GM12865 (cell line): ENCODE measurements at regions not wholly inside any gene's neighbourhood (a gene's known extent, or its start where the extent isn't known, plus 50 kb on each side); places are given as distances from the start of the nearest gene placed in this dataset.
A peak's percentile ranks its signal among the peaks of the same experiment; 100 is the strongest.

Experiments
- DNase-seq: peaks from one replicate; pipeline ENCODE4 v3.0.0; 2010; ENCODE audit warnings: low read depth
- H3K4me3 ChIP-seq: 2 replicates; pipeline ENCODE4 v1.5.1; 2011; ENCODE audit warnings: mild to moderate bottlenecking, low read depth, low read length, control low read depth
- TF ChIP-seq, protein P1 (sequence below): IDR thresholded peaks from 2 replicates; pipeline ENCODE4 v1.5.1; 2011; ENCODE audit warnings: low read length, control low read depth, low read depth, inconsistent platforms; ENCODE audit not compliant: insufficient read depth; ENCODE audit errors: missing control alignments

DNA sequence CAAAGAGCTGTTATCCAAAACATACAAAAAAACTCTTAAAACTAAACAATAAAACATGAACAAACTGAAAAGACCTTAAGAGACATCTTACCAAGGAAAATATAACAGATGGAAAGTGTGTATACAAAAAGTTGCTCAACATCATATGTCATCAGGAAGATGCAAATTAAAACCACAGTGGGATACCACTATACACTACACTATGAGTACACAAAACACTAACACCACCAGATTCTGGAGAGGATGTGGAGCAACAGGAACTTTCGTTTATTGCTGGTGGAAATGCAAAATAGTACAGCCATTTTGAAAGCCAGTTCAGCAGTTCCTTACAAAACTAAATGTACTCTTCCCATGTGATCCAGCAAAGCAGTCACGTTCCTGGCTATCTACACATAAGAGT is 221.4 kb downstream of the CMPK2 start:
- no peak overlapping the region for H3K4me3 ChIP-seq
- TF ChIP-seq, protein P1, sequence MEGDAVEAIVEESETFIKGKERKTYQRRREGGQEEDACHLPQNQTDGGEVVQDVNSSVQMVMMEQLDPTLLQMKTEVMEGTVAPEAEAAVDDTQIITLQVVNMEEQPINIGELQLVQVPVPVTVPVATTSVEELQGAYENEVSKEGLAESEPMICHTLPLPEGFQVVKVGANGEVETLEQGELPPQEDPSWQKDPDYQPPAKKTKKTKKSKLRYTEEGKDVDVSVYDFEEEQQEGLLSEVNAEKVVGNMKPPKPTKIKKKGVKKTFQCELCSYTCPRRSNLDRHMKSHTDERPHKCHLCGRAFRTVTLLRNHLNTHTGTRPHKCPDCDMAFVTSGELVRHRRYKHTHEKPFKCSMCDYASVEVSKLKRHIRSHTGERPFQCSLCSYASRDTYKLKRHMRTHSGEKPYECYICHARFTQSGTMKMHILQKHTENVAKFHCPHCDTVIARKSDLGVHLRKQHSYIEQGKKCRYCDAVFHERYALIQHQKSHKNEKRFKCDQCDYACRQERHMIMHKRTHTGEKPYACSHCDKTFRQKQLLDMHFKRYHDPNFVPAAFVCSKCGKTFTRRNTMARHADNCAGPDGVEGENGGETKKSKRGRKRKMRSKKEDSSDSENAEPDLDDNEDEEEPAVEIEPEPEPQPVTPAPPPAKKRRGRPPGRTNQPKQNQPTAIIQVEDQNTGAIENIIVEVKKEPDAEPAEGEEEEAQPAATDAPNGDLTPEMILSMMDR = no peak
- no peak for DNase-seq

DNA sequence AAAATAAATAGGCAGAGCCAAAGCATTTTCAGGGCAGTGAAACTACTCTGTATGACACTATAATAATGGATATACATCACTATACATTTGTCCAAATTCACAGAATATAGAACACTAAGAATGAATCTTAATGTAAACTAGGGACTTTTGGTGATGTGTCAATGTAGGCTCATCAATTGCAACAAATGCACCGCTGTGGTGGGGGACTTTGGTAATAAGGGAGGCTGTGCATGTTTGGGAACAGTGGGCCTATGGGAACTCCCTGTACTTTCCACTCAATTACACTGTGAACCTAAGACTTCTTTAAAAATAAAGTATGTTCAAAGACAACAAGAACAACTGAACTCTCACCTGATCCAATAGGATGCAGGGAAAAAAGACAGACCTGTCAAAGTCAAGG is 220.7 kb downstream of the CMPK2 start:
- H3K4me3 ChIP-seq = no peak overlapping the region
- peak; percentile 24 for DNase-seq
- TF ChIP-seq, protein P1 = no peak

DNA sequence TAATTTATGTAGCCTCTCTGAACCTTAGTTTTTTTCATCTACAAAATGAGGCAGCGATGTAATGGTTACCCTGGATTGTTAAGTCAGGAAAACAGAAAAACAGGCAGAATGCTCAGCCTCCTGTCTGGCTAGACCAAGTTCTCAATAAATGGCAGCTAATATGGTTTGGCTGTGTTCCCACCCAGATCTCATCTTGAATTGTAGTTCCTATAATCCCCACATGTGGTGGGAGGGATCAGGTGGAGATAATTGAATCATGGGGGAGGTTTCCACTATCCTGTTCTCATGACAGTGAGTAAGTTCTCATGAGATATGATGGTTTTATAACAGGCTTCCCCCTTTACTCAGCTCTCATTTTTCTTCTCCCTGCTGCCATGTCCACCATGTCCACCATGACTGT is 220.0 kb downstream of the CMPK2 start:
- no peak overlapping the region for H3K4me3 ChIP-seq
- TF ChIP-seq, protein P1 = no peak
- DNase-seq = no peak

DNA sequence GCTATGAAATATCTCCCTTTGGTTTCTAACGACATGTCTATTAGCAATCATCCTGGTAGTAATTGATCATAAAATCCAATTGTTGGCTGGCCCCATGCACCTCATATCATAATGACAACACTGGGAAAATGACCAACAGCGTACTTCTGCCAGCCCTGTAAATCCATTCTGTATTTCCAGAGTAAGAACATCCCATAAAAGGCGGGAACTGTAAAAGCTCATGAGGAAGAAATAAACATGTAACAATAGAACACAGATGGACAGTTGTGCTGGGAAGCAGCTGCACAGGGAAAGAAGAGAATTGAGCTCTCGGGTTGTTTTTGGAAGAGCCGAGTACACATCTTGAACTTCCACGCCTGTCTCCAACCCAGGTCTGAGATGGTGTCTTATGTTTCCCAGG is 218.7 kb downstream of the CMPK2 start:
- TF ChIP-seq, protein P1 = no peak
- H3K4me3 ChIP-seq = no peak overlapping the region
- DNase-seq = no peak

DNA sequence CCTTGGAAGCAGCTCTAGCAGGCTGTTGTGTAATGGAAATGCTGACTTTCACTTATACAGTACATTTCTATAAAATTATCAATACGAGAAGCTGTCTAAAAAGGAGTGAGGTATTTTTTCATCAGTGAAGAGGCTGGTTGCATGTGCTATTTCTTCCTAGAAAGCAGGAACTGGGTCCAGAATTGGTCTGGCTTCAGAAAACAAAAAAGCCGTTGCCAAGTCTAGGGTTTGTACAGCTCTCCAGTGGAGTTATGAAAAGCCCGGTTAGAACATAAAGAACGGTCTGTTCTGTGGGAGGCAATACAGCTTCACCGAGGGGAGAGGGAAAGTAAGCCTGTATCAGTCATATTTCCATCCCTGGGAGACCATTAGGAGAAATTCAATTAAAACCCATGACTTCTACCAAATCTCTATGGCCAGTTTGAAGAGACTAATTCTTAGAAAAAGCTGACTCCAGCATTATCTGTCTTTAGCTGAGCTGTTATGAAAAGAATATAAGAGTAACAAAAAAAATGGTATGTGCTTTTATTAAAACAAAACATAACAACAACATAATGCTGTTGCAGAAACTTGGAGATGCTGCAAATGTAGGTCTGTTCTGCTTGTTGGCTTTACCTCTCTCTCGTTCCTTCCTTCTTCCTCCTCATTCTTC is 217.0 kb downstream of the CMPK2 start:
- no peak overlapping the region for H3K4me3 ChIP-seq
- TF ChIP-seq, protein P1 = no peak
- no peak for DNase-seq

DNA sequence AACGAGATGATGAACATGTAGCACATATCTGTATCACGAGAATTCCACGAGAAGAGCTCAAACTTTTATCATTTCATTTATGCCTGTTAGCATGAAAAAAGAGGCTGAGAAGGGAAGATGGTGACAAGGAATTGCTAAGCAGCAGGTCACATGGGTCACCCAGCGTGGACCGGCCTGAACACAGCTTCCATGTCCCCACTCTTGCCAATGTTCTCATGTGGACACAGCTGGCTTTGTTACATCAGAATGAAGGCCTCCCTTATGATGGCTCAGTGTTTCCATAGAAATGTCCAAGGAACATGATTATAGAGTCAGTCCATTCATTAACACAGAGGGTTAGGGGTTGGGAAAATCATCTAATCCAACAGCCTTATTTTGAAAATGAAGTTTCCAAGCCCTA is 215.4 kb downstream of the CMPK2 start:
- DNase-seq = no peak
- H3K4me3 ChIP-seq = no peak overlapping the region
- TF ChIP-seq, protein P1 = no peak

DNA sequence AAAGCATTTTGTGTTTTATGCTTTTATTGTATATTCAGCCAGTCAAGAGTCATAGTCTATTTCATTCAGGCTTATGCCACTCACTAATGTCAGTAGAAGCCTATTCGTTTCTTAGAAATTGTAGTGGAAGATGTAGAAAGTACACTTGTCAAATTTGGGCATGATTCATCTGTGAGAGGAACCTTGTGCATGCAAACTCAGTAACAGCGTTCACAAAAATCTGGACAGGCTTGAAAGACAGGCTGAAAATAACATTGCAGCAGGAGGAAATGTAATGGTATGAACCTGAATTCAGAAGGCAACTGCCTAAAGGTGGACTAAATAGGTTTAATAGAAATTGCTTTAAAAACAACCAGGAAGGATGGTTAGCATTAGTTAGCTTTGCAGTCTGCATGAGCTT is 213.5 kb downstream of the CMPK2 start:
- DNase-seq = no peak
- TF ChIP-seq, protein P1 = no peak
- H3K4me3 ChIP-seq = no peak overlapping the region
